ENCODE measurements at regions not wholly inside any gene's neighbourhood (a gene's known extent, or its start where the extent isn't known, plus 50 kb on each side); places are given as distances from the start of the nearest gene placed in this dataset.

DNA sequence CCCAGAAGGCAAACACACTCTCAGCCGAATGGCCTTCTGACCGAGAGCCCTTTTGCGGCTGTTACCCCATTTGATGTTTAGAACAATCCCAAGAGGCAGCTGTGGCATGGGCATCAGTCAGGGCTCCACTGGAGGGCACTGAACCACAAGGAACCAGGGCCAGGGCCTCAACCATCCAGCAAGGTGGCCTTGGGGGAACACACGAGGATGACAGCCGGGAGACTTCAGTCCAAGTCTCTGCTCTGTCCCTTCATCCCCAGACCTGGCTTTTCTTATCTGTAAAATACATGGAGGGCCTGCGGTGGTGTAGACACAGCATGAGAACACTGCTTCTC is 63.6 kb upstream of the INSIG1 start:
- TF ChIP-seq, protein P1, sequence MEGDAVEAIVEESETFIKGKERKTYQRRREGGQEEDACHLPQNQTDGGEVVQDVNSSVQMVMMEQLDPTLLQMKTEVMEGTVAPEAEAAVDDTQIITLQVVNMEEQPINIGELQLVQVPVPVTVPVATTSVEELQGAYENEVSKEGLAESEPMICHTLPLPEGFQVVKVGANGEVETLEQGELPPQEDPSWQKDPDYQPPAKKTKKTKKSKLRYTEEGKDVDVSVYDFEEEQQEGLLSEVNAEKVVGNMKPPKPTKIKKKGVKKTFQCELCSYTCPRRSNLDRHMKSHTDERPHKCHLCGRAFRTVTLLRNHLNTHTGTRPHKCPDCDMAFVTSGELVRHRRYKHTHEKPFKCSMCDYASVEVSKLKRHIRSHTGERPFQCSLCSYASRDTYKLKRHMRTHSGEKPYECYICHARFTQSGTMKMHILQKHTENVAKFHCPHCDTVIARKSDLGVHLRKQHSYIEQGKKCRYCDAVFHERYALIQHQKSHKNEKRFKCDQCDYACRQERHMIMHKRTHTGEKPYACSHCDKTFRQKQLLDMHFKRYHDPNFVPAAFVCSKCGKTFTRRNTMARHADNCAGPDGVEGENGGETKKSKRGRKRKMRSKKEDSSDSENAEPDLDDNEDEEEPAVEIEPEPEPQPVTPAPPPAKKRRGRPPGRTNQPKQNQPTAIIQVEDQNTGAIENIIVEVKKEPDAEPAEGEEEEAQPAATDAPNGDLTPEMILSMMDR (conservative IDR thresholded peaks at IDR 0.05) = peak; percentile 27
- TF ChIP-seq EZH2 (IDR thresholded peaks at IDR 0.05; ENCODE audit: low read depth) = no peak
